Heart right ventricle (tissue), 16 donors: ENCODE measurements at regions not wholly inside any gene's neighbourhood (a gene's known extent, or its start where the extent isn't known, plus 50 kb on each side); places are given as distances from the start of the nearest gene placed in this dataset.

Experiments used
- ATAC-seq, 8 donors: fragments of 200-7000 bp; cut with Tn5 transposase; one replicate each; pipeline ENCODE4 v1.9.1; 2020; ENCODE audit warnings: mild to moderate bottlenecking in 8 of 8, moderate library complexity in 8 of 8, moderate number of reproducible peaks in 1 of 8
- DNase-seq, 2 donors: peaks; one replicate each; pipeline ENCODE4 v3.0.0-alpha.2; 2020
- H3K27ac ChIP-seq, 10 donors: fragments of 200-600 bp; sonication (generic) in 2 of 10; one replicate each; pipeline versions ENCODE4 v1.5.0 to v1.8.0; 2020 to 2022; ENCODE audit warnings: mild to moderate bottlenecking in 3 of 10
- H3K27me3 ChIP-seq, 7 donors: fragments of 200-600 bp; one replicate each; pipeline ENCODE4 v1.8.0; 2021 to 2022; ENCODE audit warnings: mild to moderate bottlenecking in 2 of 7
- H3K36me3 ChIP-seq, 9 donors: fragments of 200-600 bp; sonication (generic) in 1 of 9; one replicate each; pipeline versions ENCODE4 v1.5.0 to v1.8.0; 2020 to 2022; ENCODE audit warnings: mild to moderate bottlenecking in 2 of 9
- H3K4me1 ChIP-seq, 9 donors: fragments of 200-600 bp; sonication (generic) in 1 of 9; one replicate each; pipeline versions ENCODE4 v1.5.0 to v1.8.0; 2020 to 2022; ENCODE audit warnings: mild to moderate bottlenecking in 4 of 9
- H3K4me3 ChIP-seq, 10 donors: fragments of 200-600 bp; sonication (generic) in 2 of 10; one replicate each; pipeline versions ENCODE4 v1.5.0 to v1.8.0; 2020 to 2022; ENCODE audit warnings: mild to moderate bottlenecking in 7 of 10, moderate library complexity in 2 of 10
- H3K9me3 ChIP-seq, 11 donors: fragments of 200-600 bp in 10 of 11; sonication (generic) in 2 of 11; one replicate each; pipeline versions ENCODE4 v1.5.0 to v1.8.0; 2013 to 2022; ENCODE audit warnings: mild to moderate bottlenecking in 2 of 11, control low read depth in 1 of 11, moderate library complexity in 1 of 11
- WGBS, 2 donors: extraction: QIAGEN DNeasy Blood & Tissue Kit; methylation state at CpG; one replicate each; pipeline ENCODE4 v1.1.7; 2013; ENCODE audit warnings: inconsistent platforms in 1 of 2; 5-methylcytosine and 5-hydroxymethylcytosine counted together
- intact Hi-C, 10 donors: fragments of 100-400 bp; cut with DNase I; formaldehyde crosslinking; loops; one replicate each; pipeline versions ENCODE4 v1.11.1 to v1.14.2; 2022
- TF ChIP-seq, protein P1 (sequence below), 9 donors: fragments of 200-600 bp; sonication (generic) in 2 of 9; IDR thresholded peaks; one replicate each; pipeline versions ENCODE4 v1.5.0 to v1.8.0; 2021 to 2022; ENCODE audit warnings: antibody characterized with exemption in 9 of 9, mild to moderate bottlenecking in 5 of 9, moderate library complexity in 1 of 9
- donor health status: Arrhythmogenic right ventricular cardiomyopathy.
- donor health status: ischemic (EF 13 %, LVEDD 7.1; RV severe dilation, severe dysfunction).
- donor health status: healthy with polysubstance abuse.
- donor health status: DM: no; HTN: yes; CAD: no.
- donor health status: DM: no; HTN: no; CAD: no.
- donor health status: ischemic (EF 25% LVEDD 6.9; RV normal size, moderate dysfunction).
- donor health status: ischemic (EF 25% LVEDD 5.7; RV mildly dilated, moderate dysfunction).
- donor health status: healthy.
- donor health status: DM: yes; HTN: yes; CAD: no.
- donor health status: Ischemic cardiomyopathy.
- donor health status: ischemic (EF 35%, LVEDD 5.7; RV mildly dilated, moderate dysfunction).
- donor health status: nonischemic (EF 11% LVEDD 7.7; RV severe dilation, severe dysfunction).
- donor health status: DM: yes; HTN: yes; CAD: no.
- donor health status: PGD.
- donor health status: ischemic (EF 29% LVEDD 5.4; RV normal size, mild dysfunction).
- donor health status: nonischemic (EF 23%, LVEDD 6.1; RV moderate dilation, normal function).

DNA sequence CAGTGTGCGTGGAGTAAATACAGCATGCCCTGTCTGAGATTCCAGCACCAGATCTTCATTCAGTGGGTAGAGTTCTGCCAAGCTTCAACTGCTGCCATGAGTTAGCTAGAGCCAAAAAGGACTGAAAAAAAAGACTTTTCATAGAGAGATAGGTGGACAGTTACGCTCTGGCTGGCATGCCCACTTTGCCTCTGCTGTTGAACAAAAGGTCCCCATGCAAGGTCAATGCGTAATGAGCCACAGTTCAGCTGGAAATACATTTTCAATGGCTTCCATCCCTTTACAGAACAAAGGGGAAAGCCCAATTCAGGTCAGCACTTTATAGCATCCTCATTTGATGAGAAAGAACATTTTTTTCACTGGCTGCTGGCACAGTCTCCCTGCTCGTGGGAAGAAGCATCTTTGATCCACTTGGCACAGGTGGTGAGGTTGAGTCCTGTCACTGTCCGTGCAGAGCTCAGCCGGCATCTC, 86.9 kb upstream of the ERCC6L2 start:
- WGBS, 2 donors, result 64 to 70% methylated on average over 6 of the region's 6 CpGs
- H3K4me3 ChIP-seq, result no peak overlapping the region
- DNase-seq (no peak), ATAC-seq (no peak)
- intact Hi-C loops, result no loop called here
- peaks cover 0 to 4% (median 0%) of the 10 kb centered on the region in 7 donors for H3K27me3 ChIP-seq
- TF ChIP-seq, protein P1, sequence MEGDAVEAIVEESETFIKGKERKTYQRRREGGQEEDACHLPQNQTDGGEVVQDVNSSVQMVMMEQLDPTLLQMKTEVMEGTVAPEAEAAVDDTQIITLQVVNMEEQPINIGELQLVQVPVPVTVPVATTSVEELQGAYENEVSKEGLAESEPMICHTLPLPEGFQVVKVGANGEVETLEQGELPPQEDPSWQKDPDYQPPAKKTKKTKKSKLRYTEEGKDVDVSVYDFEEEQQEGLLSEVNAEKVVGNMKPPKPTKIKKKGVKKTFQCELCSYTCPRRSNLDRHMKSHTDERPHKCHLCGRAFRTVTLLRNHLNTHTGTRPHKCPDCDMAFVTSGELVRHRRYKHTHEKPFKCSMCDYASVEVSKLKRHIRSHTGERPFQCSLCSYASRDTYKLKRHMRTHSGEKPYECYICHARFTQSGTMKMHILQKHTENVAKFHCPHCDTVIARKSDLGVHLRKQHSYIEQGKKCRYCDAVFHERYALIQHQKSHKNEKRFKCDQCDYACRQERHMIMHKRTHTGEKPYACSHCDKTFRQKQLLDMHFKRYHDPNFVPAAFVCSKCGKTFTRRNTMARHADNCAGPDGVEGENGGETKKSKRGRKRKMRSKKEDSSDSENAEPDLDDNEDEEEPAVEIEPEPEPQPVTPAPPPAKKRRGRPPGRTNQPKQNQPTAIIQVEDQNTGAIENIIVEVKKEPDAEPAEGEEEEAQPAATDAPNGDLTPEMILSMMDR (IDR thresholded peaks at IDR 0.05), result no peak
- no peaks in the 10 kb centered on the region for H3K9me3 ChIP-seq
- H3K36me3 ChIP-seq, result no peaks in the 10 kb centered on the region
- H3K27ac ChIP-seq, result no peak overlapping the region
- peaks cover 0 to under 1% (median 0%) of the 10 kb centered on the region in 9 donors for H3K4me1 ChIP-seq

DNA sequence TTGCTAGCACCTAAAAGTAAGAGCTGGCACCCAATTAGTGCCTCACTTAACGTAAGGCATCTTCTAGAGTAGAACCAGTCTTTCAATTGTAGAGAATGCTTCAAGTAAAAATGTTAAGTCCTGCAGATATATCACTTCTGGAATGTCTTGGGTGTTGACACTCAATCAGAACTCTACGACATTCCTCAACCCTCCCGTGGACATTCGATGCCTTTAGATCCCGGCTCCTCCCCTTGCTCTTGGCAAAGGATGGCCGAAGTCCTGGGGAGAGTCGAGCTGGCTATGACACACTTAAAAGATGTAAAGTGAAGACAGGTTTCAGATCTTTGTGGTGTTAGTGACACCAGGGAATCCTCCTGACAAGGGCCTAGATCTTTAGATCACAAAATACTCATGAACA, 87.5 kb upstream of the ERCC6L2 start:
- DNase-seq (no peak), ATAC-seq (no peak)
- peaks cover 0 to 4% (median 0%) of the 10 kb centered on the region in 7 donors for H3K27me3 ChIP-seq
- H3K36me3 ChIP-seq, result no peaks in the 10 kb centered on the region
- intact Hi-C loops, result no loop called here
- no peak overlapping the region for H3K4me3 ChIP-seq
- H3K9me3 ChIP-seq, result no peaks in the 10 kb centered on the region
- no peaks in the 10 kb centered on the region for H3K4me1 ChIP-seq
- WGBS, 2 donors, result 49 to 57% methylated on average over 7 of the region's 7 CpGs
- no peak overlapping the region for H3K27ac ChIP-seq
- TF ChIP-seq, protein P1 (IDR thresholded peaks at IDR 0.05), result no peak

DNA sequence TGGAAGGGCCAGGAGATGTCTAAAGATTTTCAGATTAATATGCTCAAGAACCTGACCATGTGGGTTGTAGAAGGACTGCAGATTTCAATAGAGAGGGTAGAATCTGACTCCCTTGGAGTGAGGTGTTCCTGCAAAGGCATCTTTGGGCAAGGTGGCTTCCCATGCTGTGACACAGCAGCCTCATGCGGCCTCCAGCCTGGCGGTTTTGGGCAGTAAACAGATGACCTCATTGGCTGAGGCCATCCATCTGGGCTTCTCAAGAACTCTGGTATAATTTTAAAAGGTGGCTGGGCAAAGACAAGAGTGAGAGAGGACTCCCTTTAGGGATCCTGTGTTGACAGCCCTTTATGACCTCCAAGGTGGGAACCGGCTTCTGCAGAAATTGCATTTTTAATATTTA, 90.3 kb upstream of the ERCC6L2 start:
- no peak overlapping the region for H3K27ac ChIP-seq
- peaks cover 0 to 9% (median 0%) of the 10 kb centered on the region in 7 donors for H3K27me3 ChIP-seq
- intact Hi-C loops, result no loop called here
- ATAC-seq (no peak), DNase-seq (no peak)
- 93 to 95% methylated on average over 3 of the region's 3 CpGs for WGBS, 2 donors
- no peaks in the 10 kb centered on the region for H3K4me1 ChIP-seq
- no peak overlapping the region for H3K4me3 ChIP-seq
- TF ChIP-seq, protein P1 (IDR thresholded peaks at IDR 0.05), result no peak
- no peaks in the 10 kb centered on the region for H3K36me3 ChIP-seq
- H3K9me3 ChIP-seq, result no peaks in the 10 kb centered on the region

DNA sequence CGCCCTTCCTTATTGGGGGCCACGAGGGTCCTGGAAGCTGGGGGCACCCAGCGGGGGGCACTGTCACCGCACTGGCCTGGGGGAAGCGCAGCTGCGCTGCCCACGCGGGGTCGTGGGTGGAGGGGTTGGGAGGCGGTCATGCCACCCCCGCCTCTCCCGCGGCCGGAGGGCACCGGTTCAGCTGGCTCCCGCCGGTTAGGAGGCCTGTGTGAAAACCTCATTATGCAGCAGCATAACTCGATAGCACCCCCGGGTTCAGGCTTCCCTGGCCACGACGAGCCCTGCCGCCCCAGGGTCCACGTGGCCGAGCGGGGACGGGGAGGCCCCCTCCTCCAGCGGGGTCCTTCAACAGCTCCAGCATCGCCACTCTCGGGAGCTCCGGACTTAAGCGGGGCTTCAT, 91.2 kb upstream of the ERCC6L2 start:
- ATAC-seq, result no peak
- Histone ChIP-seq H3K27ac (no peak overlapping the region), H3K9me3 (no peaks in the 10 kb centered on the region), H3K36me3 (no peaks in the 10 kb centered on the region), H3K27me3 (peaks cover 0 to 9% (median 0%) of the 10 kb centered on the region in 7 donors), H3K4me3 (no peak overlapping the region), H3K4me1 (peaks cover 0 to 4% (median 0%) of the 10 kb centered on the region in 9 donors)
- intact Hi-C loops, result no loop called here
- WGBS, 2 donors, result 88 to 95% methylated on average over 31 of the region's 31 CpGs
- TF ChIP-seq, protein P1 (IDR thresholded peaks at IDR 0.05), result no peak
- DNase-seq, result no peak
